Amygdala (tissue), 56 donors: ENCODE measurements at regions not wholly inside any gene's neighbourhood (a gene's known extent, or its start where the extent isn't known, plus 50 kb on each side); places are given as distances from the start of the nearest gene placed in this dataset.
A peak's percentile ranks its signal among the peaks of the same experiment; 100 is the strongest.

Experiments used
- DNase-seq, 56 donors: peaks; one replicate each; lab custom pipeline; 2025; lab: John Stamatoyannopoulos, UW

- DNase-seq: no peak
These were observed 200.9 kb upstream of the CHRM2 start for GRCh38 chr7:136667584-136667983.

- DNase-seq: no peak
These were observed 202.5 kb upstream of the CHRM2 start for GRCh38 chr7:136665878-136666509.

GRCh38 chr7:136664537-136664936 lies 203.9 kb upstream of the CHRM2 start:
- DNase-seq: no peak

GRCh38 chr7:136657482-136657921 lies 210.9 kb upstream of the CHRM2 start:
- DNase-seq: no peak

DNA sequence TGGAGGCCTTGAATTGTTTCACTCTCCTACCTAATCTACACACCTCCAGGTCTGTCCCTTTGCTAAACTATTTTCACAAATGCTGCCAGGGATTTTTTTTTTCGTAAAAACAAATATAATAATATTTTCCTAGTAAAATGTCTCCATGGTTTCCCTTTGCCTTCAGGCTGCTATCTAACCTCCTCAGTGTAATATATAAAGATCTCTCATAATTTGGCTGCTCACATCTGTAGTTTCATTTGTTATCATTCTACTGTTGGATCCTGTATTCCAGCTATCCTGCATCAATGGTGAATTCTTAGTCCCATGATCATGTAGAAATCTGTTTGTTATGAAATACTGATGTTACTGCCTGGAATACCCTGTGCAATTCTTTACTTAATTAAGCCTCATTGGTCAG lies 211.9 kb upstream of the CHRM2 start:
- no peak for DNase-seq

- no peak for DNase-seq
These were observed 213.0 kb upstream of the CHRM2 start for GRCh38 chr7:136655414-136655813.

GRCh38 chr7:136654406-136654805 lies 214.0 kb upstream of the CHRM2 start:
- DNase-seq: no peak

- no peak for DNase-seq
These were observed 215.6 kb upstream of the CHRM2 start for GRCh38 chr7:136652635-136653370.

- DNase-seq: peak in 1 of 56 donors; percentile 1
These were observed 227.5 kb upstream of the CHRM2 start for GRCh38 chr7:136640977-136641376.

- peak in 5 of 56 donors; percentile 1 to 29 (median 10) for DNase-seq
These were observed 230.6 kb upstream of the CHRM2 start for GRCh38 chr7:136637813-136638212.

GRCh38 chr7:136635751-136636150 lies 232.7 kb upstream of the CHRM2 start:
- no peak for DNase-seq

DNA sequence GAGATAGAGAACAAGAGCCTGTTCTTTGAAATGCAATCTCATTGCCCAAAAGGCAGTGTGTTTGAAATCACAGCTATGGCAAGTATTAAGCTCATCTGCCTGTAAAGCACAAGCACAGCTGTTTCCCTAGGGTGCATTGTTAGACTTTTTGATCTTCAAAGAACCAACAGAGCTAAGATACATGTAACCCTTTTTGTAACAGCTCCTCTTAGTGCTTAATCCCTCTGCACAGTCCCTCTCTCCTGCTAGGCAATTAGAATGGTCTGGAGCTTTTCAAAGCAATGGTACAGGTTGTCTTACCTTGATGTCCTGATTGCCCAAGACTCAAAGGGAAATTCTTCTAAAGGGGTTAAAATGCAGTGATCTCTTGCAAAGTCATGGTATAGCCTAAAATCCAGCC lies 249.6 kb upstream of the CHRM2 start:
- no peak for DNase-seq

DNA sequence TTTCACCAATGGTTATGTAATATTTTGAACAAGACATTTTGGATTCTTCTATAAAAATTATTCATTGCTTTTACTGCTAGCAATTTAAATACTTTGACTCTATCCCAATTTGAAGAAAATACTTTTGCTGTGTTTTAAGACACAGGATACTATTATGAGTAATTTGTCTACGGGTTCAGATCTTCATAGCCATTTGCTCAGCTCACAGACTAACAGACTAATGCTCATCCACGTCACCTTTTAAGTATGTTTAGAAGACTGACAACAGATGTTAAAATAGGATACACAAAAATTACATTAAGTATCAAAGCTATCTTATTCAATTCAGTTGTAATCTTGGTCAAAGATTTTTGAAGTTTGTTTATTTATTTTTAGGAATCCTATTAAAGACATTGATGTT lies 251.3 kb upstream of the CHRM2 start:
- DNase-seq: no peak

- DNase-seq: no peak
These were observed 262.7 kb upstream of the CHRM2 start for GRCh38 chr7:136605532-136606329.

DNA sequence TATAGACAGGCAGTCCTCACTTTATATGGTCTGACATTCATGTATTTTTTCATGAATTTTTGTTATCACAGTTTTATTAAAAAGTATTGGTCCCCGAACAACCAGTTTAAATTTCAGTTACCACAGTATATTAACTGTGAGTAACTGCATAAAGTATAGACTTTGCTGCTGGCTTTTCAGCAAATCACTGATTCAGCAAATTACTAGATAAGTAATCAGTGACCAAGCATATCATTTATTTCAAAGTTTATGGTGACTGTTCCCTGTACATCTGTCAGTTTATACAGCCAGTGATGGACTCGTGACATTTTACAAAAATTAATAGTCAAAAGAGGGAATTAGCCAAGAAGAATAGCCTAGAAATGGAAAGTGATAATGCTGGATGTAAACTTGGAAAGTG lies 266.7 kb upstream of the CHRM2 start:
- DNase-seq: no peak

GRCh38 chr7:136600475-136600874 lies 268.0 kb upstream of the CHRM2 start:
- DNase-seq: no peak

DNA sequence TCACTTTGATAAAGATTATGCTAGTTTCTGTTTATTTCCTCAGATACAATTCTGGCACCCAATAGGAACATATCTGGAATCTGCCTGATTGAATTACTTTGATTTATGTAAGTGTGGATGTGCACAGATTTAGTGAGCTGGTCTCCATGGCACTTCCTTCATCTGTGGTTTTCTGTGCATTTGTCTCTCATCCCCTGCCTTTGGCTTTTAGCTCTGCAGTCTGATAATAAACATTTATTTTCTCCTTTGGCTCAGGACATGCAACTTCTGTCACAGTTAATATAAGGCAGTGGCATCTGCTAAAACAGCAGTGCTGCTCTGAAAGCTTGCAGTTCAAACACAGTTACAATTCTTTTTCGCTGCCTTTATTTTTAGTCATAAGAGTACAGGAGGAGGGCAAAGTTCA lies 273.7 kb upstream of the CHRM2 start:
- no peak for DNase-seq

GRCh38 chr7:136588216-136588615 lies 280.2 kb upstream of the CHRM2 start:
- DNase-seq: no peak

DNA sequence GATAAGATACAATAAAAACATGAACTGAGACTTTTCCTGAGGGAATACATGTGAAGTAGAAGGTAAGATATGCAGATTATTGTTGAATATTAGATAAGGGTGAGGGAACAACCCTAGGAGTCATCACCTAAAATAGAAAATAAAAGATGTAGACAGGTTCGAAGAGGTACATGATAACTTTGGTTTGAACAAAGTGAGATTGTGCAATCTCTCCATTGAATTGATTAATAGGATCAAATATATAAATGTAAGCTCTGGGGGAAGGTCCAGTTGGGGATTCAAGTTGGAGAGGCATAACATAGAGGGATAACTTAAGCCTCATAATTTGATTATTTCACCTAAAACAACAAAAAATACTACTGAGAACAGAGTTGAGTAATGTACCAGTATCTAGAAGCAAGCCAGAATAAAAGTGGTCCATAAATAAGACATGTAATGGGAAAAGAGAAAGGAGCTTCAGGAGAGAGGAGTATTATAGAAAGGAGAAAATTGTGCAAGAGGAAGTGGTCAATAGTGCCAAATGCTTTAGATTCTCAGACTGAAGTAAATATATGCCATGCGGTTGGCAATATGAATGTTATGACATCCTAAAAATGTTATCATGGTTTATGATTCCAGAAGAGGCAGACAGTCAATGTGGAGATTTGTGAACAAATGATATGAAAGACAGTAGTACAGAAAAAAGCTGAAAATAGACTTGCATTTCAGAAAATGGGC lies 282.3 kb upstream of the CHRM2 start:
- no peak for DNase-seq

DNA sequence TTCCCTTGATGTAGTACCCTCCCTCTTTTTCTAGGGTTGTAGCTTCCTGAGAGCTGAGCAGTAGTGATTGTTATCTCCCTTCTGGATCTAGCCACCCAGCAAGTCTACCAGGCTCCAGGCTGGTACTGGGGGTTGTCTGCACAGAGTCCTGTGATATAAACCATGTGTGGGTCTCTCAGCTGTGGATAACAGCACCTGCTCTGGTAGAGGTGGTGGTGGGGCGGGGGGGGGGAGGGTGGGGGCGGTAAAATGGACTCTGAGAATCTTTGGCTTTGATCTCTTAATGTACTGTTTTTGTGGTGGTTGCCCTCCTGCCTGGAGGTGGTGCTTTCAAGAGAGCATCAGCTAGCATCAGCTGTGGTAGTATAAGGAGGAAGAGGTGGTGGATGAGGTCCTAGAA lies 302.0 kb upstream of the CHRM2 start:
- no peak for DNase-seq

- DNase-seq: no peak
These were observed 312.5 kb upstream of the CHRM2 start for GRCh38 chr7:136555933-136556332.
